Activated T-helper 1 cell treated with anti-CD3 and anti-CD28 coated beads, Interleukin-2, amount 50 U/mL, for 16 hours (primary cell): ENCODE measurements at regions not wholly inside any gene's neighbourhood (a gene's known extent, or its start where the extent isn't known, plus 50 kb on each side); places are given as distances from the start of the nearest gene placed in this dataset.

Source experiments
- DNase-seq, 2 donors: peaks; one replicate each; pipeline ENCODE4 v3.0.0-alpha.2; 2020; ENCODE audit warnings: low read depth in 1 of 2, low spot score in 1 of 2

DNA sequence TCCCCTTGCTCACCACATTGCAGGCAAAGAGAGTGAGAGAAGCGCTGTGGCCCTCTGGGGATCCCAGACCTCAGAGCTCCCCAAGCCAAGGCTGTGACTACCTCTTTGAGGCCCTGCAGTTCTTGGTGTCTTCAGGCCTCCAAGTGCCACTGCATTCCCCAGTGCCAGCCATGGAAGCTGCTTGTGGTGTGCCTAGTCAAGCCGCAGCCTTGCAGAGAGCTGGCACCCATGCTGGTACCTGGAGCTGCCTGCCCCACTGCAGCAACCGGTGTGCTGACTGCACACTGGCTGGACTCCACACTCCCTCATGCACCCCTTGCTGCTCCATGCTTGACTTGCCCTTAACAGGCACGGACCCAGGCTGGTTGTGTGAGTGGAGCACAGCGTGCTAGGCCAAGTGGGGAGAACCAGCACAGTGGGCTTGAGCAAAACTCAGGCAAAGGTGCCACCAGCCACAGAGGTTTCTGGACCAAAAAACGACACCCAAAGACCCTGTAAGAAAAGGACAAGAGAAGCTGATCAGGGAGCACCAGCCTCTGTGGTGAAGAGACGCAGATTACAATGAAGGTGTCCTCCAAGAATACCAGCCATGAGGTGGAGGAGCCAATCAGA, 113.5 kb upstream of the TMEM18 start:
- no peak for DNase-seq

GRCh38 chr2:790081-790480, 112.9 kb upstream of the TMEM18 start:
- no peak for DNase-seq

GRCh38 chr2:789529-789928, 112.3 kb upstream of the TMEM18 start:
- DNase-seq: no peak

DNA sequence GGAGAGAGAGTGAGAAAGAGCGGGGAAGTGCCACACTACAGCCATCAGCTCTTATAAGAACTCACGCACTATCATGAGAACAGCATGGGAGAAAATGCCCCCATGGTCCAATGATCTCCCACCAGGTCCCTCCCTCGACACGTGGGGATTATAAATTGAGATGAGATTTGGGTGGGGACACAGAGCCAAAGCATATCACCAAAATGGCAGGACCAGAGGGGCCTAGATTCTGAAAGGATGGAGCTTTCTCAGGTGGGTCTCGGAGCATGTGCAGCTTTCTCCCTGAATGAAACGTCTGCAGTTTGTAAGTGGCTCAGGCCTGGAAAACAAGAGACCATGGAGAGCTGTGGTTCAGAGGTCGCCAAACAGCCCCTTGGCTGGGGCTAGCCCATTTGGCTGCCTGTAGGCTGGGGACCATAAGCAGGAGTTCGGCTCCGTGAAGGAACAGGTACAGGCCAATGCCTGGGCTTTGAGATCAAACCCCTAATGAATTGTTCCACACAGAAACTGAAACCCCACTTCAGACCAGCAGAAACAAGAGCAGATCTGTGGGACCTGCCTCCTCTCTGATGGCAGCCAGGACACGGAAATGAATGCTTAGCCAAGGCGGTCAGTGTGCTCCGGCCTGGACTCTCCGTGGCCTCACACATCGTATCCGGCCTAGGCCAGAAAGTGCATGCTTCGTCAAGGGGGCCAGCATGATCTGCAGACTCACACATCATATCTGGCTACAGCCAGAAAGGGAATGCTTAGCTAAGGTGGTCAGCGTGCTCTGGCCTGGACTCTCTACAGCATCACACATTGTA, 111.2 kb upstream of the TMEM18 start:
- no peak for DNase-seq

GRCh38 chr2:784753-785152, 107.5 kb upstream of the TMEM18 start:
- DNase-seq: no peak

DNA sequence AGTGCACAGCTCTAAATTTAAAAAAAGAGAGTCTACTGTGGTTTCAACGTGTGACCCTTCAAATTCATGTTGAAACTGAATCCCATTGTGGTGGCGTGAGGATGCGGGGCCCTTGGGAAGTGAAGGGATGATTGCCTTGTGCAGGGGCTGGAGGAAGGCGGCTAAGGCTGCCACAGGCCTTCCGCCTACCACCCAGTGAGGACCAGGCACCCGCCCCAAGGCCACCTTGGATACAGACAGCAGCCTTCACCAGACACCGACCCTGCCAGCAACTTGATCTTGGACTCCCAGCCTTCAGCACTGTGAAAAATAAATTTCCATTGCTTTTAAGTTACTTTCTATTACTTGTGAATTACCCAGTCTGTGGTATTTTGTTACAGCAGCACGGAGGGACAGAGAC, 103.4 kb upstream of the TMEM18 start:
- no peak for DNase-seq

GRCh38 chr2:780002-780401, 102.8 kb upstream of the TMEM18 start:
- no peak for DNase-seq

DNA sequence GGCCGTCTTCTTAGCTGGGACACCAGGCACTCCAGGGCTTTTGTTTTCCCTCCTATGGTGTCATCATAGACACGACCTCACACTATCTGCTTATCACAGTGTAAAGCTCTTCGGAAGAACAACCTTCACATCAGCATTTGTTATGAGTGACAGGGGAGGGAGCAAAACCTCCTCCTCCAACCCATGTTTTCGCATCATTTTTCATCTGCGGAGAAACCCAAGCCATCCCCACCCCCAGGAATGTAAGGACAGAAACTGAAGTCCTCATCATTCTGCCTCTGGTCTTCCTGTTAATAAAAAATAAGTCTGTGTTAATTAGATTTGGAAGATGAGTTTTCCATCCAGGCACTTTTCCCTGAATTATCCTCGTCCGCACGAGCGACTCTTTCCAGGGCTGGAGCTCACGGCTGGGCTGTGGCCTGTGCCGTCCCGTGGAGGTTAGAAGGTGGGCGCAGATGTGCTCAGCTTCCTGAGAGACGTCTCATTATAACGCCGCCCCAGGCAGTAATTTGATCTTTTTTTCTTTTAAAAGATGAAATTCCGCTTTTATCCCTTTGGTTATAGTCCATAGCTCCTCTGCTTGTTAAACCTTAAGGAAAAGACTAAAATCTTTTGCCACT, 101.6 kb upstream of the TMEM18 start:
- no peak for DNase-seq

DNA sequence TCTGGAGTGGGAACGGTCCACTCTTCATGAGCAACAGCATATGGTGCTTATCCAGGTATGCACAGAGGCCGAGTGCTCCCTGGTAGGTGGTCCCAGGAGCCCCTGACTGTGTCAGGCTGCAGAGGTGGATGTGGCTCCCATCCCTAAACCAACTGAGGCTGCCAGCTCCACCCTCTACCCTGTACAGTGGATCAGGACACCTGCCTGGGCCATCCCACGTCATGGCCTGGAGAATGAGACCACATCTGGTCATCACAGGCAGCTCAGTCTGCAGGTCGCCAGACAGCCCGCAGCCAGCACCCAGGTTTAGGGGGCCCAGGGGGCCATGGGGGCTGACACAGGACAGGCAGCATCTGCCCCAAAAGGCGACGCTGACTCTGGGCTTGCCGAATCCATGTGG, 100.3 kb upstream of the TMEM18 start:
- DNase-seq: no peak

GRCh38 chr2:777051-777450, 99.8 kb upstream of the TMEM18 start:
- DNase-seq: no peak

GRCh38 chr2:776487-776886, 99.3 kb upstream of the TMEM18 start:
- no peak for DNase-seq

- DNase-seq: no peak
Observed at GRCh38 chr2:776038-776437, 98.8 kb upstream of the TMEM18 start.

- DNase-seq: no peak
Observed at GRCh38 chr2:774436-774835, 97.2 kb upstream of the TMEM18 start.

DNA sequence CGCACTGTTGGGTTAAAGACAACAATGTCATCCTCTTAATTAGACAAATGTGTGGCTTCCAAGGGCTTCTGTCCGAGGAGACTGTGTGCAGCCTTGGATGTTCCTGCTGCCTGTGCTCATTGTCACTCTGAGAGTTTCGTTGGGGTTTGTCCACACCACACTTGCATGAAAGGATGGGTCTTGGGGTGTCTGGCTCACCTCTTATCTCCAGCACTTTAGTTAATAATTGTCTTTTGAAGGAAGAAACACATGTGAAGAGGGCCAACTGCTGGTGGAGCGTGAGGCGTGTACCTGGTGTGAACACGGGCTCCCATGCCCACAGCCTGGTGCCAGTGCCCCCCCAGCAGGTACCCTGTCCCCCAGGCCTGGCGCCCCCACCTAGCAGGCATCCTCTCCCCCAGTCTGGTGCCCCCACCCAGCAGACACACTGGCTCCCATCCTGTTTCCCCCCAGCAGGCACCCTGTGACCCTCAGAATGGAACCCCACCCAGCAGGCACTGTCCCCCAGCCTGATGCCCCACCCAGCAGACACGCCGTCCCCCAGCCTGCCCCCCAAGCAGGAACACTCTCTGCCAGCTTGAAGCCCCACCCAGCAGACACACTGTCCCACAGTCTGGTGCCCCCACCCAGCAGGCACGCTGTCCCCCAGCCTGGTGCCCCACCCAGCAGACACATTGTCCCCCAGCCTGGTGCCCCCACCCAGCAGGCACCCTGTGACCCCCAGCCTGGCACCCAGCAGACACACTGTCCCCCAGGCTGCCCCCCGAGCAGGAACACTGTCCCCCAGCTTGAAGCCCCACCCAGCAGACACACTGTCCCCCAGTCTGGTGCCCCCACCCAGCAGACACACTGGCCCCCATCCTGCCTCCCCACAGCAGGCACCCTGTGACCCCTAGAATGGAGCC, 96.3 kb upstream of the TMEM18 start:
- no peak for DNase-seq

GRCh38 chr2:771538-771937, 94.3 kb upstream of the TMEM18 start:
- no peak for DNase-seq

DNA sequence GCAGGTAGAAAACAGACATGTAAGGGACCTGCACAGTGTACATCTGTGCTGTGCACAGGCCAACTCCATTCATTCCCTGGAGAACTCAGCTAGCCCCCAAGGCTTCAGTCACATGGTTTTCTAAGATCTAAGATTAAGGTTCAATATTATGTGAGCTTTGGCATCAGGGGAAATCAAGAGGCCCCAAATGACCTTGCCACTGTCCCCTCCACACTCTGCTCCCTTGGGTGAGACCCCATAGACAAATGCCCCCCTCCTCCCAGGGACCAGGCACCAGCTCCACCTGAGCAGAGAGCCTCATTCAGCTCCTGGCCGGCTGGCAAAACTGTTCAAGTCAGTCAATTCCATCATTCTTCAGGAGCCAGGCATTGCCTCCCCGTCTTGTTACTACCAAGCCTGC, 93.6 kb upstream of the TMEM18 start:
- no peak for DNase-seq

DNA sequence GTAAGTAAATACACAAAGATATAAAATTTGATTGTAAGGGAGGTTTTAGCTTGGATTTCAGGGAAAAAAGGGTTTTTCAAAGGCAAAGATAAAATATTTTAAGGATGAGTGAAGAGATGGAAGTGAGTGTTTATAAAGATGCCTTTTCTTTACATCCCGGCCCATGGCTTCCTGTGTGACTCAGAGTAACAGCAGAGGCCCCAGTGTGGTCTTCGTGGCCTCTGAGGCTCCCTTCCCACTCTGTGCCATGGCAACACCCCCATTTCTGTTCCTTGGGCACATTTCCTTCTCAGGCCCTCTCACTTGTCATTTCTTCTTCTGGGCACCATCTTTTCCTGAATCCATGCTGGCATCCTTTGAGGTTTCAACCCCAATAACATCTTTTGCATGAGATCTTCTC, 92.6 kb upstream of the TMEM18 start:
- DNase-seq: no peak

GRCh38 chr2:768451-768850, 91.2 kb upstream of the TMEM18 start:
- no peak for DNase-seq

- no peak for DNase-seq
Observed at GRCh38 chr2:767944-768343, 90.7 kb upstream of the TMEM18 start.

- DNase-seq: no peak
Observed at GRCh38 chr2:767440-767839, 90.2 kb upstream of the TMEM18 start.

DNA sequence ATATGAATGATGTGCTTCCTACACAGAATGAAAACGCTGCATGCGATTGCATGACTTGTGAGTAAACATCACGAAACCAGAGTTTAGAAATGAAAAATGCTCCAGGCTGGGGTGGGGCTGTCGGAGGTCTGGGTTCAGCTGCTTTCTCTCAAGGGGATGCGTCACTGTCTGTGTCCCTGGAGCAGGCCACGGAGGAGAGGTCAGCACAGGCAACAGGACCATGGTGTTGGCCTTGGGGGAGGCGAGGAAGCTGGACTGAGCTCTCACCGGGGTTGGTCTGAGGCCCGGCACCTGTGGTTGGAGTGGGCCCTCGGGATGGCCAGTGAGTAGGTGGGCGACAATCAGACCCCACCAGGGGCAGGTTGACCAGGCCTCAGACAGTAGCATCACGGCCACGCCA, 89.0 kb upstream of the TMEM18 start:
- no peak for DNase-seq

GRCh38 chr2:765369-765768, 88.2 kb upstream of the TMEM18 start:
- no peak for DNase-seq
